ENCODE measurements at regions not wholly inside any gene's neighbourhood (a gene's known extent, or its start where the extent isn't known, plus 50 kb on each side); places are given as distances from the start of the nearest gene placed in this dataset.

DNA sequence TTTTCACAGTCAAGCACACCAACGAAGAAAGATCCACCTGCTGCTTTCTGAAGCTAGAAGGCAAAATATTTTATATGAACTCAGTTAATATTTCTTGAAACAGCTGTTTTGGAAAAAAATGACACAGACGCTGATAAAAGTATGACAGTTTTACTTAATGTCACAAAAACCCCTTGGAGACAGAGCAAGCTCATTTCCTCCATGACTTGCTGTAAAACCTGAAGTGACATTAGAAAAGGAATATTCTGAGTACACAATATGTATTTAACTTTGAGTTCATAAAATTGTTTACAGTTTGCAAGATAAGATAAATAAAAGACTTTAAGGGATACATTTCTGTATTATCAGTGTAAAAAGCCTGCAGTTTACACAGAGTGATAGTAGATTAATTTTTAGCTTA lies 105.4 kb downstream of the DSEL start:
- peaks cover 10% of the 10 kb centered on the region for H3K4me1 Mint-ChIP-seq
- H3K4me3 Mint-ChIP-seq = no peak overlapping the region
- H3K36me3 Mint-ChIP-seq (ENCODE audit: low read depth) = no peaks in the 10 kb centered on the region
- TF ChIP-seq, protein P1, sequence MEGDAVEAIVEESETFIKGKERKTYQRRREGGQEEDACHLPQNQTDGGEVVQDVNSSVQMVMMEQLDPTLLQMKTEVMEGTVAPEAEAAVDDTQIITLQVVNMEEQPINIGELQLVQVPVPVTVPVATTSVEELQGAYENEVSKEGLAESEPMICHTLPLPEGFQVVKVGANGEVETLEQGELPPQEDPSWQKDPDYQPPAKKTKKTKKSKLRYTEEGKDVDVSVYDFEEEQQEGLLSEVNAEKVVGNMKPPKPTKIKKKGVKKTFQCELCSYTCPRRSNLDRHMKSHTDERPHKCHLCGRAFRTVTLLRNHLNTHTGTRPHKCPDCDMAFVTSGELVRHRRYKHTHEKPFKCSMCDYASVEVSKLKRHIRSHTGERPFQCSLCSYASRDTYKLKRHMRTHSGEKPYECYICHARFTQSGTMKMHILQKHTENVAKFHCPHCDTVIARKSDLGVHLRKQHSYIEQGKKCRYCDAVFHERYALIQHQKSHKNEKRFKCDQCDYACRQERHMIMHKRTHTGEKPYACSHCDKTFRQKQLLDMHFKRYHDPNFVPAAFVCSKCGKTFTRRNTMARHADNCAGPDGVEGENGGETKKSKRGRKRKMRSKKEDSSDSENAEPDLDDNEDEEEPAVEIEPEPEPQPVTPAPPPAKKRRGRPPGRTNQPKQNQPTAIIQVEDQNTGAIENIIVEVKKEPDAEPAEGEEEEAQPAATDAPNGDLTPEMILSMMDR (IDR thresholded peaks at IDR 0.05; ENCODE audit: unreplicated experiment in 3 of 3) = no peak
- H3K27ac Mint-ChIP-seq = peak overlapping the region in 1 of 3 experiments; percentile 32
- no peaks in the 10 kb centered on the region for H3K27me3 Mint-ChIP-seq (ENCODE audit: low read depth)
- no peaks in the 10 kb centered on the region for H3K9me3 Mint-ChIP-seq

DNA sequence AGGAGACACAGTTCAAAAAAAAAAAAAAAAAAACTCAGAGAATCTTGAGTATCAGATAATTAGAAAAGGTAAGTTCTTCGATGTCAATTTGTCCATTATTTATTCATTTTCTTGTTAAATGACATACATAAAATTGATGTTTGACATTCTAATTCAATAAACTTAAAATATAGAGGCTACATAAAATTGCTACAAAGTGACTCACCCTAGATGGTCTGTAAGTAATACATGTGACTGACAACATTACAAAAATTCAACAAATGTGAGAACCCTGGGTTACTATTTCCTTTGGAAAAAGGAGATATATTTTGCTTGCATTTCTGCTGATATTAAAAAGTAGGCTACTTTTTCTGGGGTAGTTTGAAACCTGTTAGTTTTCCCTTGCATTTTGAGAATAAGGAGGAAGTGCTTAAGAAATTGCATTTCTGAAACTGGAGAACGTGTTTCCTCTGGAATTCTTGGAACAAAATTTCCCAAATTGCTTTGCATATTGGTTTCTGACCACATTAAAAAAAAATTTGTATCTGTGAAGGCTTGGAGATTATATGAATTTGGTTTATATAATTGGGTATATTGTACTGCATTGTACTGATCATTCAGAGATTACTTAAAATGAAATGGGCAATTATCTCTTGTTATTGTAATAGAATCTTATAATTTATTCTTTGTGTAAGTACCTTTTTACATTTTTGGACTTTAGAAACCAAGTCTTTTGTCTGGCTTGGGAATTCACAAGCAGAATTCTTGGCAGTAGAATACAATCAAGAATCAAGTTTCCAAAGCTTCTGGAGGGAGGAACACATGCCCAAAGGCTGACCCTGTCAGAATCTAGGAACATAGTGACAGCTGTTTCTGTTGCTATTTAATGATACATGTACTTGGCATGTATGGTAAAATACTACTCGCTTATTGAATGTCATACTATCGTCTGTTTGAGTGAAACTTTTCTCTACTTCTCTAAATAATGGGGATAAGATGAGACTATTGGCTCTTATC lies 106.1 kb downstream of the DSEL start:
- peak overlapping the region in 1 of 3 experiments; percentile 32 for H3K27ac Mint-ChIP-seq
- H3K9me3 Mint-ChIP-seq = no peaks in the 10 kb centered on the region
- TF ChIP-seq, protein P1 (IDR thresholded peaks at IDR 0.05; ENCODE audit: unreplicated experiment in 3 of 3) = no peak
- H3K4me3 Mint-ChIP-seq = no peak overlapping the region
- peaks cover 10% of the 10 kb centered on the region for H3K4me1 Mint-ChIP-seq
- H3K27me3 Mint-ChIP-seq (ENCODE audit: low read depth) = no peaks in the 10 kb centered on the region
- H3K36me3 Mint-ChIP-seq (ENCODE audit: low read depth) = no peaks in the 10 kb centered on the region

DNA sequence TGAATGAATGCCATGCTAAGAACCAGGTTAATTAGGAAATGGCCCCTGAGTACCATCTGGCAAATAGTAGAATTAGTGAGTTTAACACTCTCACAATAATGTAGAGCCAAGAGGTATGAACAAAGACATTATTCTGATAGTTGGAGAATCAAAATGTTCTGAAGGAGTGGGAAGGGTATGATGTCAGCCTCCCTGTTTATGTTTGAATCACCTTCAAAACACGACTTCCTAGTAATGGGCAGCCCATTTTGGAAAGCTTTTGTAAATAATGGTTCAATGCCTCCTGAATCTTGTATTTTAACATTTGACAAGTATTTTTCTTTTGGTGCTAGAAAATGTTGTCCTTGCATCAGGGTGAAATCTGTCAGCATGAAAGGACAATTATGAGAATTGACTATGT lies 108.3 kb downstream of the DSEL start:
- Mint-ChIP-seq H3K9me3 (no peaks in the 10 kb centered on the region), H3K4me1 (peaks cover 10% of the 10 kb centered on the region)

DNA sequence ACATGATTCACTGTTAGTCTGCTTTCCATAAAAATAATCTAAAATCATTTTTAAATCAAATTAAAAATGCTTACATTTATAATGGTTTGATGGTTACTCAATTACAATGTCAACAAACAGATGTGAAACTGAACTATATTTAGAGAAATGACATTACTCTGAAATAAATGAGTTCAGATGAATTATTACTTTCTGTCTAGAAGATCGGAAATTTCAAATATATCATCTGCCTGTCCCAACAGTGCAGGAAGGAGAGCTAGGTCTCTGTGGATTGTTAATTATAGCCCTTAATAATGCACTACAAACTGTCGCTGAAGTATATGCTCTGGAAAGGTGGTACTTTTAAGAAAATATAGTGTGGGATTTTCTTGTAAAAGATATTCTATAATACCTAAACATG lies 109.8 kb downstream of the DSEL start:
- TF ChIP-seq, protein P1 (IDR thresholded peaks at IDR 0.05; ENCODE audit: unreplicated experiment in 3 of 3) = no peak
- H3K4me3 Mint-ChIP-seq = no peak overlapping the region
- H3K9me3 Mint-ChIP-seq = no peaks in the 10 kb centered on the region
- no peaks in the 10 kb centered on the region for H3K27me3 Mint-ChIP-seq (ENCODE audit: low read depth)
- H3K36me3 Mint-ChIP-seq (ENCODE audit: low read depth) = no peaks in the 10 kb centered on the region
- no peak overlapping the region for H3K27ac Mint-ChIP-seq
- peaks cover 10% of the 10 kb centered on the region for H3K4me1 Mint-ChIP-seq

More for the DNA sequence above, 108.3 kb downstream of the DSEL start:
- Mint-ChIP-seq H3K27ac (no peak overlapping the region), H3K36me3 (ENCODE audit: low read depth) (no peaks in the 10 kb centered on the region), H3K27me3 (ENCODE audit: low read depth) (no peaks in the 10 kb centered on the region), H3K4me3 (no peak overlapping the region)
- TF ChIP-seq, protein P1 (IDR thresholded peaks at IDR 0.05; ENCODE audit: unreplicated experiment in 3 of 3) = no peak

DNA sequence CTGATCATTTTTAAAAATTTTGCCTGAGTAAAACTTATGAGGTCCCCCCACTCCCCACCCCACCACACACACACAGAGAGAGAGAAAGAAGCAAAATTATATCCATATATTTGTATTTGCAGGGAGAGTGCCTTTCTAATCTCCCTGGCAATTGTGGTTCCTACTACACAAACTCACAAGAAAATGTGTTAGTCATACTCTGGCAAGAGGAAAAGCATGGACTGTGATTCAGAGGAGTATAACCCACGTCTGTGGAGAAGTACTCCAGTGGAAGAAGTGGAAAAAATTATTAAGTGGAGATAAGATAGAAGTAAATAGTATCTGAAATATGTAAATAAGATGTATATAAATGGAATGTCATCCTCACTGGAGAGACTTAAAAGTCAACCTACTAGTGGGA lies 114.0 kb downstream of the DSEL start:
- H3K27me3 Mint-ChIP-seq (ENCODE audit: low read depth) = no peaks in the 10 kb centered on the region
- H3K4me3 Mint-ChIP-seq = no peak overlapping the region
- H3K9me3 Mint-ChIP-seq = peaks cover 2% of the 10 kb centered on the region
- H3K4me1 Mint-ChIP-seq = no peaks in the 10 kb centered on the region
- H3K27ac Mint-ChIP-seq = no peak overlapping the region
- TF ChIP-seq, protein P1 (IDR thresholded peaks at IDR 0.05; ENCODE audit: unreplicated experiment in 3 of 3) = no peak
- no peaks in the 10 kb centered on the region for H3K36me3 Mint-ChIP-seq (ENCODE audit: low read depth)
